SIG-M5 treated with dmso at 0.1 percent for 504 hours (cell line): ENCODE measurements at regions not wholly inside any gene's neighbourhood (a gene's known extent, or its start where the extent isn't known, plus 50 kb on each side); places are given as distances from the start of the nearest gene placed in this dataset.
A peak's percentile ranks its signal among the peaks of the same experiment; 100 is the strongest.
"Not testable (repeated sequence)": the region's sequence is repeated elsewhere in the genome, so short reads cannot be mapped to it uniquely, and the experiment has no call there.

Source experiments
- DNase-seq: peaks from one replicate; lab custom pipeline; 2025; ENCODE audit not compliant: unreplicated experiment; lab: John Stamatoyannopoulos, UW

DNA sequence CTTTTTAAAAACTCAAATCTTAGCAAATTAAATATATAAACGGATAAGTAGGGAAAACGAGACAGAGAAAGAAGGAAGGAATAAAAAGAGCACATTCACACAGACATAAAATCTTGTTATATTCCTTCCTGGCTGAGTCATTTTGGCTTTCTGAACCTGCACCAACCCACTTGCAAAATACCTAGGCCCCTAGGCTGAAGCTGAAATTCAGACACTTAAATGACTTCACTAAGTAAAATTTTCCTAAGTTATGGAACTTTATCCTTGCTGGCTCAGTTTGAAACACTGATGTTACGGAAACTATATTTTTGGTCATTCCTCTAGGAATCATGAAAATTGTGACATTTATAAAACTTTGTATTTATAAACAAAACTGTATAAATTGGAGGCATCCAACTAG is 462.8 kb upstream of the NFIA start:
- DNase-seq: no peak

DNA sequence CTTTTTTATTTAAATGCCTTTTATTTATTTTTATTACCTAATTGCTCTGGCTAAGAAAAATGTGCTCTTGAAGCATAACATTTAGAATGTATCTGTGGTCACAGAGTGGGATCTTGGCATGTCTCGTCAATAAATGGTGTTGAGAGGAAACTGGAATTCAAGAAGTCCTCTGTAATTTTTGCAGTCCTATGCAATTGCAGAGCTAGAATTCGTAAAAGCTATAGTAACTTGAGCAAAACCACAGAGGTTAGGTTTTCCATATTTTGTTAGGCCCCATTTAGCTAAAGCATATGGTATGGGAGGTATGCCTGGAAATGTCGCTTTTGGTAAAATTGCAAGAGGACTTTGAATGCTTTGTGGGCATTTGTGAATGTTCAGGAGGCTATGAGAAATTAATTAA is 466.7 kb upstream of the NFIA start:
- no peak for DNase-seq

DNA sequence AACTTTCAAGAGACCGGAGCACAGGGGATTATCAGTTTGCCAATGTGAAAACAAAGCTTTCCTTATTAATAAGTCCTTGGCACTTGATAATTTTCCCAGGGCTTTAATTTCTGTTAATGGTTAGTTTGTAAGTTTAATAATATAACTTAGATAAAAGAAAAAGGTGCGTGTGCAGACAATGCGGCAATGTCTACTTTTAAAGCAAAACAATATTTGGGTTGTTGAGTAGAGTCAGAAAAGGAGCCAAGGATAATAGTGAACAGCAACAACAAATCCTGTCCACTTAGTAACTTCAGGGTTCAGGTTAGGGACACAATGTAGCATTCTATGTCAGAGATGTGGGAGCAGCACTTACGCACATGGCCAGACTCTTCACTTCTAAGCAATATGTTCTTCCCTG is 469.6 kb upstream of the NFIA start:
- no peak for DNase-seq

DNA sequence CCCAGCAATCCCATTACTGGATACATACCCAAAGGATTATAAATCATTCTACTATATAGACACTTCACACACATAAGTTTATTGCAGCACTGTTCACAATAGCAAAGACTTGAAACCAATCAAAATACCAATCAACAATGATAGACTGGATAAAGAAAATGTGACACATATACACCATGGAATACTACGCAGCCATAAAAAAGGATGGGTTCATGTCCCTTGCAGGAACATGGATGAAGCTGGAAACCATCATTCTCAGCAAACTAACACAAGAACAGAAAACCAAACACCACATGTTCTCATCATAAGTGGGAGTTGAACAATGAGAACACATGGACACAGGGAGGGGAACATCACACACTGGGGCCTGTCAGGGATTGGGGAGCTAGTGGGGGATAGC is 475.4 kb upstream of the NFIA start:
- DNase-seq: not testable (repeated sequence)

DNA sequence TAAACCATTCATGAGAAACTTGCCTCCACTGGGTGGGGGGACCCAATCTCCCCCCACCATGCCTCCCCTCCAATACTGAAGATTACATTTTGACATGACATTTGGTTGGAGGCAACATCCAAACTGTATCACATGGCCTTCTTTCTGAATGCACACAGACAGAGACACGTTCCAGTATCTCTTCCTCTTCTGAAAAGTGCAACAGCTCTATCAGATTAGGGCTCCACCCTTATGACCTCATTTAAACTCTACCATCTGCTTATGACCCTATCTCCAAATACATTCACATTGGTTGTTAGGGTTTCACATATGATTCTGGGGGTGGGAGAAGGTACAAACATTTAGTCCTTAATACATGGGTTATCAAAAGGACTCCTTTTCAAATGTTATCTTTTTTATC is 481.8 kb upstream of the NFIA start:
- no peak for DNase-seq

DNA sequence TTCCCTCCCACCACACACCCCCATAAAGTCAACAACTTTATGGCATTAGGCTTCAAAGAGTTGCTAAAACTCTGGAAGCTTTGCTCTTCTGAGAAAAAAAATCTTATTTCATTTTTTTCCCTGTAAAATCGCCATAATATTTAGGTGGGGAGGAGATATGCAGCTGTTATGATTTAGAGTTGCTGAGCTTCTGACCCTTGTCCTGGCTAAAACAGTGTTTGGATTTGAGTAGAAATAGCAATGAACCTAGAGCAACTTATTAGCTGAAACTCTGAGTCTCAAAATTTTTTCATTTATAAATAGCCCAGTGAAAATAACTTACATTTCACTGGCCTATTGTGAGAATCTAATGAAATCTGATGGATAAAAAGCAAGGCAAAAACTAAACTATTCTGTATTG is 482.8 kb upstream of the NFIA start:
- no peak for DNase-seq

DNA sequence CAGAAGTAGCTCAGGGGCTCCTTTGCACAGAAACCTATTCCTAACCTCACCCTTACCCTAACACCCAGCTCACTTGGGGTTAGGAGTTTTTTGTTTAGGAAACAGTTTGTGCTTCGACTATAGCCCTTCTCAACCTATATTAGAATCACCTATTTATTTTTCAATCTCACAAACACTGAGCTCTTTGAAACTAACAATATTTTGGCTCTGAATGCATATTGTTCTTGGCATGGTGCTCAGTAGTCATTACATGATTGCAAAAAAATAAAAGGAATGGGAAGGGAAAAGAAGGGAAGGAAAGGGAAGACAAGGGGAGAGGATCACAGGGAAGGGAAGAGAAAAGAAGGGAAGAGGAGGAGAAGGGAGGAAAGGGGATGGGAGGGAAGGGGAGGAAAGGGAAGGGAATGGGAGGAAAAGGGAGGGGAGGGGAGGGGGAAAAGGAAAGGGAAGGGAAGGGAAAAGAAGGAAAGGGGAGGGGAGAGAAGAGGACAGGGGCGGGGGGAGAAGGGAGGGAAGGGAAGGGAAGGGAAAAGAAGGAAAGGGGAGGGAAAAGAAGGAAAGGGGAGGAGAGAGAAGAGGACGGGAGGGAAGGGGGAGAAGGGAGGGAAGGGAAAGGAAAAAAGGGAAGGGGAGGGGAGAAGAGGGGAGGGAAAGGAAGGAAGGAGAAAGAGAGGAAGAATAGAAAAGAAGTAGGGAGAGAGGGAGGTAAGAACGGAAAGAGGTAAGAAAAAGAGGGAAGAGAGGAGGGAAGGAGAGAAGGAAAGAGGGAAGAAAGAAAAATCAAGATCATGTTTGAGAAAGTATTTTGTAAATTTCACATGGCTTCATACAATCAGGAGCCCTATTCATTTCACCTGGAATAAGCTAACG is 484.1 kb upstream of the NFIA start:
- DNase-seq: no peak

DNA sequence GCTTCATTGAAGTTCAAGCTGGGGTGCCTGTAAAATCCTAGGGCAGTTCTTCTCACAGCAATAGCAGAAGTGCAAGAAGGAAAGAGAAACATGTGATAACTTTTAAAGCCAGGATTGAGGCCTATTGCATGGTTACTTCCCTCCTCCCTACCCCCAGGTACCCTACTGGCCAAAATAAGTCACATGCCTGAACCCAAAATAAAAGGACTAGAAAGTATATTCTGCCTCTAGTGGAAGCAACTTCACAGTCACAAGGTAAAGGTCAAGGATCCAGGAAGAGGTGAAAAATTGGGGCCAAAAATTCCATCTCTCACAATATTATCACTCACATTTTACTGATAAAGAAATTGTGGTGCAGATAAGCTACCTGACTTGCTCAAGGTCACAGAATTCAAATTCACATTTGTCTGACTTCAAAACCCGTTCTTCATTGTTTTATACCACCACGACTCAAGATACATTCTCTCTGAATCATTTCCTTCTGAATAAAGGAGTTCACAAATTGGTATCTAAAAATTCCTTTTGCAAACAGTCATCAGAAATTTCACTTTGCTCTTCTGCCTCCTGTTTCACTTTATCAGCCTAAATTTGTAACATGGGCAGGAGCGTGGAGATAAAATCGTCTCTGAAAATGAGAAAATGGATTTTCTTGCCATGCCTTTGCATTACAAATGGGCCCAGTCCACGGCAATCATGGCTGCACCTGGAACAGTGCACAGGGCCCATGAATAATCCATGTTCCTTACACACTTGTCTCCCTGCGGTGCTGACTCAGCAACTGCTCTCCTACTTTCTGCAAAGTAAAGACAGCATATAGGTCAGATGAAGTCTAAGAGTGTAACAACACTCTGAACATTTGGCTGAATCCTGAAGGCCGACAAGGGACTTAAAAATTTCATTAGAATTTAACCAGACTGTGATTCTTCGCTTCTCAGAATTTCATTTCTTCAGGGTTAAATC is 485.3 kb upstream of the NFIA start:
- DNase-seq: no peak

DNA sequence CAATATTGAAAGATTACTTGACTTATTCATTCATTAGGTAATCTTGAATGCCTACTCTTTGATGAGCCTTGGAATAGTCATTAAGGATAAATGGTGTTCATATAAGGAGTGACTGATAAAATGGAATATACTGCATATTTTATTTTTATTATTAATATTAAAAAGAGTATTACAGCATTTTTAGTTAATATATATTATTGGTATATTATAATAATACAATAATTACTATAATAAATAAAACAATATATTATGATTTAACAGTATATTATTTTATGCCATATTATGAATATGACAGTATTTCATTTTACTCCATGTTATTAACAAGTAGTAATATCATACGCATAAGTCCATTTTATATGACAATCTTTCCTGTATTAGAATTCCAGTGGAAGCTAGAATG is 490.8 kb upstream of the NFIA start:
- no peak for DNase-seq

DNA sequence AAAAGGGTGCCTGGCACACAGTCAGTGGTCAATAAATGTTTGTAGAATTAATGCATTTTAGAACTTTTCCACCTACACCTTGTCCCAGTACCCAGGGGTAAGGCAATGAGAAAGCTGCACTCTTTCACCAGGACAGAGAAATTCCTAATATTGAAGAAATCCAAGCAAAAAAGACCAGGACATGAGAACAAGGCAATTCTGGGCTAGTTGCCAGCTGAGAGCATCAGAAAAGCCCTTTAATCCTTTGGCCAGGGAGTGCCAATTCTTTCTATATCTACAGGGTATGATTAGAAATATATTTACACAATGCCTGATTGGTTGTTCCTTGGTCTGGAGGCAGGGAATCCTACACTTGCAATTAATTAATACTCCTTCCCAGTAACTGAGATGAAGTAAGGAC is 492.4 kb upstream of the NFIA start:
- no peak for DNase-seq

DNA sequence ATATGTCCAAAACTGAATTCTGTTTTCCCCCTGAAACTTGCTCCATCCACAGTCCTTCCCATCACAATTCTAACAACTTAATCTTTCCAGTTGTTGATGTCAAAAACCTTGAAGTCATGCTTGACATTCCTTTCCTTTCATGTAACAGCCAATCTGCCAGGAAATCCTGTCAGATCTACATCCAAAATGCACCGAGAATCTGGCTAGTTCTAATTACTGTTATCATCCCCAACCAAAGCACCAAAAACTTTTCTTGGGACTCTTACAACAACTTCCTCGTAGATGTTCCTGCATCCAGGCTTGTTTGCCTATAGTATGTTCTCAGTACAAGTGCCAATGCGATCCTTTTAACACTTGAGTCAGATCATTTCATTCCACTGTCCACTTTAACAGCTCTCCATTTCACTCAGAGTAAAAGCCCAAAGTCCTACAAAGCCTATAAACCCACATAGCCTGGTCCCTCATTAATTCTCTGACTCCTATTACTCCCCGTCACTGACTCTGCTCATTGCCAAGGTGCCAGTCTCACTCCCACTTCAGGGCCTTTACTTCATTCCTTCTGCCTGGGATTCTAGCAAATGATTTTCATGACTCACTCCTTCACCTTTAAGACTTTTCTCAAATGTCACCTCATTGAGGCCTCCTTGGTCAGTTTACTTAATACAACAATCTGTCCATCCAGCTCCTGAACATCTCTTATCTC is 493.2 kb upstream of the NFIA start:
- DNase-seq: no peak

DNA sequence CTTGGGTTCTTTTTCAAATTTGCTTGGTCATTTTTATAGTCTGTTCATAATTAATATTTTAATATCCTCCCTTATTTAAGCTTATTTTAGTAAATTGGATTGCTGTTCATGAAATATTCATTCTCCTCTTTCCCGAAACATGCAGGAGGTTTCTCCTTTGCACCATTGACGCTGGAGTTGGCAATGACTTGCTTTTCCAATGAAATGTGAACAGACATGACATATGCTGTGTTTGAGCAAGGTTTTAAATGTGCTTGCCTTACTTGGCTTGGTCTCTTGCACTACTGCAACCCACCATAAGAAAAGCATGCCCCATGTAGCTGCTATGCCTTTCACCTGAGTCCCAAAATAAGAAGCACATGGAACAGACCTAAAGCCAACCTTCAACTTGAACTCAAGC is 498.0 kb upstream of the NFIA start:
- no peak for DNase-seq

DNA sequence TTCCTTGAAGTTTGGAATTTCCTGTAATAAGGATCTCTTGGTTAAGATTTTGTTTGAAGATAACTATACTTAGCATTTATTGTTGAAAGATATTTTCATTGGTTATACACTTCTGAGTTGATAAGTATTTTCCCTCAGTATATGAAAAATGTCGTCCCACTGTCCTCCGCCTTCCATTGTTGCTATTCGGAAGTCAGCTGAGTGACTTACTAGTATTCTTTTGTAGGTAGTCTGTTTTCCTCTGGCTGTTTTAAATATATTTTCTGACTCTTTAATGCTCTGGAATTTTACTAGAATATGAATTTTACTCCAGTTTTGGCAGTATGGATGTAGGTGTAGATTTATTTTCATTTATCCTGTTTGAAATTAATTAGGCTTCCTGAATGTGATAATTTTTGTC is 498.7 kb upstream of the NFIA start:
- no peak for DNase-seq

DNA sequence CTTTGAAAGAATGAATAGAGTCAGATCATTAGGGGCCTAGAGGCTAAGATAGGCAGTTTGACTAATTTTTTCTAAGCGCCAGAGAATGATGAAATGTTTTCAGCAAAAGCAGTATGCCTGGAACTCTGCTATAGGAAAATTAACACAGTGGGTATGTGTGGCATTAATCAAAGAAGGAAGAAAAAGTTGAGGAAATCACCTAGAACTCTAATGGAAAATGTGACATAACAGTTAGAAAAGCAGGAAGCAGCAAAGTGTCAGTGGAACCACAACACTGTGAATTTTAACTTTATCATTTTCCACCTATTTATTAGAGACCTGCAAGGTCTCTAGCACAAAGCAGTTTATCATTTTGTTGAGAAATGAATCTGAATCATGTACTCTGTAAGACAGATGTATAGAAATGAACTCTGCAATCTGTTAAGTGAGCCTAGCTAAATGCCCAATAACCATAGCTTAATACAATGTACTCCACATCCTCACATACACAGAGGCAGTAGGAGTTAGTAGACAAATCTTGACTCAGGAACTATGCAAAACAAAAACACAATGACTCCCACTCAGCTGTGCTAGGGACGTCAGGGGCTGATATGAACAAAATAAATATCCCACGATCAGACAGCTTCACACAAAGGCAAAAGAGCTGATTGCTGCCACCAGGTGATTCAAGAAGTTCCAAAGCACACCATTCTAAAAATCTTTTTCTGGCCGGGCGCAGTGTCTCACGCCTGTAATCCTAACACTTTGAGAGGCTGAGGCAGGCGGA is 500.7 kb upstream of the NFIA start:
- DNase-seq: no peak

DNA sequence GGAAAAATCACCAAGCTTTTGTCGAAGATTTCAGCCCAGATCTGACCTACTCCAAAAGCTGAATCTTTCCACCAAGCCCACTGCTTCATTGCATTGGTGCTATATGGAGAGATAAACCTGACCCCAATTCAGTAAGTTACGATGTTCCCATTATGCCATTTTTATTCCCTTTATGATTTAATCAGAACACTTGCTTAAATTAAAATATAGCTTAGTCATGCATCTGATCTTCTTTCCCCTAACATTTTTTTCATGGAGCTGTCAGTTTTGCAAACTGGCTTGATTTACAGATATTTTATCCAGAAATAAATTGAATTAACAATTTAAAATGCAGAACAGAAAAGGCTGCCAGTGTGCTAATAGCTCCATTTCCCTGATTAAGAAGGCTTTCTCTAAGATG is 503.5 kb upstream of the C1orf87 start:
- DNase-seq: no peak

DNA sequence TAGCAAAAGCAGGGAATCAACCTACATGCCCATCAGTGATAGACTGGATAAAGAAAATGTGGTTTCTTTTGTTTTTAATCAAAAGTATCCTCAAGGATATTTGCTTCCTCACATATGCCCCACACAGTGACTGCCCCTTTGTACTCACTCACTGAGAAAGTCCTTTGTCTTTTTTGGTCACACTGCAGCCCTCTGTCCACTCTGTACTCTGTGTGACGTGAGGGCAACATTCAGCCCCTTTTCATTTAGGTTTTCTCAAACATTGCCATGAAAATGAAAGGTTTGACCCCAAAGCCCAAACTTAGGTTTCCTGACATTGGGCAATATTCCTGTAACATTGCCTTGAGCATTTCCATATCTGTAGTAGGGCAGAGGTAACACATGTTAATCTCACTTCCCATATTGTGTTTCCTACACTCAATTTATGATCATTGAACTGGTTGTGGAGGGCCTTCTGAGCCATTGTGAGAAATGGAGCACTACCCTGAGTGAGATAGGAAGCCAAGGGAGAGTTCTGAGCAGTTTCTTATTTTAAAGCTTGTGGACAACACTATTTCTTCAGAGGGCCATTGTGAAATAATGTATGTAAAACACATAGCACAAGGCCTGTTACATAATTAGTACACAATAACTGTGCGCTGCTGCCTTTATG is 501.9 kb upstream of the C1orf87 start:
- DNase-seq: peak; percentile 92

DNA sequence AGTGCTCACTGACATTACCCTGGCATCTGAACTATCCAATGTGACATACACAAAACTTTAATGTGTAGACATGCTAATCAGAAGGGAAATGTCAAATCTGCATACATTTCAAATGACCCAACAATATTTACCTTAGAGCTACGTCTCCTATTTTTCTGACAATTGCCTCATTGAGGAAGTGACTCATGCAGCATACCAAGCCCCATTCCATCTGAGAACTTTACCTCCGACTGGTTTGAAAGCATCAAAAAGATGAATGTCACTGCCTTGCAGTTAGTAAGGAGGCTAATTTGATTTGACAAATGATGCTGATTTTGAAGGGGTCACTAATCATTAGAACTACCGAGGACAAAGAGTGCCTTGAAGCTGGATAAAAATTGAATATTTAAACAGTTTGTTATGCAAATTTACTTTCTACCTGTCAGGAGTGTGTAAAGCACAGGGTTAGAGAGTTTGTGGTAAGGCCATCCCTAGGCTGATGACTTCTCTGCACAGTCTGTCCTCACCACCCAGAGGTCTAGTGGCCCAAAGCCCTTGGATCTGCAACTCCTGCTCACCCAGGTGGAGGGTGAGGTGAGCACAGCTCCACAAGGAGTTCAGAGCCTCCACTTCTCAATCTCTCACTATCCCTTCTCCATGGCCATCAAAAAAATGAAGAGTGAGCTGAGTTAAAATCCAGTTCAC is 500.3 kb upstream of the C1orf87 start:
- peak; percentile 48 for DNase-seq

DNA sequence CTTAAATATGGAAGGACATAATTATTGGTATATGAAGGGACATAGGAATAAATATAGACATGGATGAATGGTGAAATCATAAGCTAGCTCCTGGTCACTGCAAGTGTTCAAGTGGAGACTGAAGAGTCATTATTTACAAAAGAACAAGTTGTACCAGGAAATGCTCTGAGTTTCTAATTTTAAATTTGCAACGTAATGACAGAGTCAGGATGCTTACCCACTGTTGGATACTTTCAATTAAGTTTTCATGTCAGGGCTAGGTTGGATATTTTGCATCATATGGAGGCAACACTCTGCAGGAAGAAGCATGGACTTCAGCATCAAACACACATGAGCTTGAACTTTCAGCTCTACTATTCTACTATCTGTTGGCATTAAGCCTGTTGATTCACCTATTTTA is 499.6 kb upstream of the C1orf87 start:
- peak; percentile 44 for DNase-seq

DNA sequence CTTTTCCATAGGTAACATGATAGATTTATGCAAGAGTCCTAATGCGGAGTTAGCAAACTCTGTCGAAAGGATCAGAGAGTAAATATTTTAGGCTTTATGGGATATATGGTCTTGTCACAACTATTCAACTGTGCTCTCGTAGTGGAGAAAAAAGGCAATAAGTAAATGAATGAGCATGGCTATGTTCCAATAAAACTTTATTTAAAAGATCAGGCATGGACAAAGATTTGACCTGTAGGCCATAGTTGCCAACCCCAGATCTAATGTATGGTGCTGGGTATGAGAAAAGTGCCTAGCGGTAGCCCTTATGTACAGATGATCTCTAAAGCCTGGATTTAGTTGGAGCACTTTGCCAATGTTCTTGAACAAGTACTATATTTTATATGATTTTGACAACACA is 498.8 kb upstream of the C1orf87 start:
- DNase-seq: no peak

DNA sequence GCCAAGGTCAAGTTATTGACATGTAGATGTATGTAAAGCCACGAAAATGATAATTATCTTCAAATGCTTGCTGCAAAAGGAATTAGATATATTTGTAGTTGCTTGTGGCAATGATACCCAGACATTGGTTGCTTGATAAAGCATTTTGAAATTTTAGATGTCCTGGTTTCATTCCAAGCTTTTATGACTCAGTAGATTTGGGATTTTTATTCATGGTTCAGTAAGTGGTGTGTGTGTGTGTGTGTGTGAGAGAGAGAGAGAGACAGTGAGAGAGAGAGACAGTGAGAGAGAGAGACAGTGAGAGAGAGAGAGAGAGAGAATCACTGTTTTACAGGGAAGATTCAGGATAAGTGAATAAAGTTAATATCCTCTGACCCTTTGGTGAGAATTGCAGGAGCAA is 498.2 kb upstream of the C1orf87 start:
- DNase-seq: no peak
